Superior temporal gyrus (tissue), 1 donor: ENCODE measurements at regions not wholly inside any gene's neighbourhood (a gene's known extent, or its start where the extent isn't known, plus 50 kb on each side); places are given as distances from the start of the nearest gene placed in this dataset.

Experiments
- DNase-seq: peaks from one replicate; pipeline ENCODE4 v3.0.0-alpha.2; 2016; ENCODE audit errors: extremely low spot score

DNA sequence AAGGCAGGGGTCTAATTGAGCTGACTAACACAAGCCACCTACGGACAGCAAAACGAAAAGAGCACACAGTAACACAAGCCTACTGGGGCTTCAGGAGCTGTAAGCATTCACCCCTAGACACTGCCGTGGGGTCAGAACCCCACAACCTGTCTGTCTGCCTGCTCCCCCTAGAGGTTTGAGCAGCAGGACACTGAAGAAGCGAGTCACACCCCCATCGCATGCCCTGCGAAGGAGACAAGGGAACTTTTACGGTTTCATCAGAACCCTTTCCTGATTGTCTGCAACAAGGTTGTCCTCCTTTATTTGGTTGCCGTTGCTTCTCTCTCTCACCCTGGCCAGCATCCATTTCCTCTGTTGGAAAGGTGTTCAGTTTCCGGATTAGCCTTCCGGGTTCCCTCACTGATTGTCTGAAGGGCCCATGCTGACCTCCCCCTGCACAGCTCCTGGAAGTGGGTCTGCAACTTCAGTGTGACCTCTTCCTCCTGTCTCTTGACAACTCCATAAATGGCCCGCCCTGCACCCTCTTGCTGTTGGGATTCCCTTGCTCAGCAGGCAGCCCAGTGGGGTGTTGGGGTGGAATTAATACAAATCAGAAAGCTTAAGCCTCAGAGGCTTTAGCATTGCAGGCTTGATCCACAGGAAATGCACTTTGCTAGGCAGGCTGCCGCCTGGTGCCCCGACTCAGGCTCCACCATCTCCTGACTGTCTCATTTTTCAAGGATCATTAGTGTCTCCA, 258.9 kb upstream of the TLE4 start:
- DNase-seq: no peak

DNA sequence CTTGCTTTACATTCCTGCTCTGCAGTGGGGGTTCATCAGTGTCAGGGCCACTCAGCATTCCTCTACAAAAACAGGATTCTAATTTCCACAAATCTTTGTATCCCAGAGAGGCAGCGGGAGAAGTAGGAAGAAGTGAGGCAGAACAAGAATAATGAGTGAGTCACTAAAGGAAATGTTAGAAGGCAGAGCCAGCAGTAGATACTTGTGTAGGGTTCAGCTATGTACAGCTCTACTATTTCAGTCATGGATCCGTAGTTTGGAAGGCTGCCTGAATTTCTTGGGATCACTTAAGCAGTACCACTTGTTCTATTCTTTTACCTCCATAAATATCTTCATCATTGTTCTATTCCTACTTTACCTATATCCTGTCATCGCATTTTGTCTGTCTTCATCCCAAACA, 246.3 kb upstream of the TLE4 start:
- DNase-seq: no peak

DNA sequence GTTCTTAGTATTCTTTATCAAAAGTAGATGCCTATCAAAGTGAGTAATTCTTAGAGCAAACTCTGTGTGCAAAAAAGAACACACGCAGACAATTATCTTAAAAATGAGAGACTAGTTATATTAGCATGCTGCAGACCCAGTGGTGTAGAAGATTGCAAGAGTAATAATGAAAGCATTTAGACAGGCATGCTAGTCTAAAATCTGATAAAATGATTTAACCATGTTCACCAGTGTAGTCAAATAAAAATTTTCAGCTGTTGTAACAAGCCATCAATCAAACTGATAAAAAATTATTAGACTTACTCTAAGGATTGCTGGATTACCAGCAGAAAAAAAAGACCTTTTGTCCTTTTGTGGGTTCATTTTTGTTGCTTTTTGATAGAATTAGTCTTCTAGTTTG, 241.9 kb upstream of the TLE4 start:
- DNase-seq: no peak

DNA sequence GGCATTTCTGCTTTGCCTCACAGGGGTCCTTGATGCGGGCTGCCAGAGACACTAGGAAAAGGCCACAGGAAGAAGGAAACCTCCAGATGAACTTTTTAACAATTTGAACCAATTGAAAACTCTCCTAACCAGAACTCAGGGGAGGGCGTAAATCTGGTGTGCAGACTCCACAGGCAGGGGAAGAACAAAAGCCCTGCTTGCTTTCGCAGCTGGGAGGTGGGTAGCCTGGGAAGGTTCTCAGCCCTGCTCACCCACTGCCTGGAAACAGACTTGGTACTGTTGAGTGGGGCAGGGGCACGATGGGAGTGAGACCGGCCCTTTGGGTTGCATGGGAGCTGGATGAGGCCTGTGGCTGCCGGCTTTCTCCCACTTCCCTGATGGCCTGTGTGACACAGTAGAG, 237.8 kb upstream of the TLE4 start:
- DNase-seq: no peak

DNA sequence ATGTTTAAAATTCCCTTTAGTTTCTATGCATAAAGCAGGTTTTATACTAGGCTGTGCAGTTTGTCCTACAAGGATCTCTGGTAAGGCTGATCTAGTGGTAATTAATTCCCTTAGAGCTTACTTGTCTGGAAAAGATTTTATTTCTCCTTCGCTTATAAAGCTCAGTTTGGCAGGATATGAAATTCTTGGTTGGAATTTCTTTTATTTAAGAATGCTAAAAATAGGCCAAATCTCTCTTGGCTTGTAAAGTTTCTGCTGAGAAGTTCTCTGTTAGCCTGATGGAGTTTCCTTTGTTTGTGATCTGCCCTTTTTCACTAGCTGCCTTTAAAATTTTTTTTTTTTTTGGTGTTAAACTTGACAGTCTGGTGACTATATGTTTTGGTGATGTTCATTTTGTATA, 237.1 kb upstream of the TLE4 start:
- no peak for DNase-seq

DNA sequence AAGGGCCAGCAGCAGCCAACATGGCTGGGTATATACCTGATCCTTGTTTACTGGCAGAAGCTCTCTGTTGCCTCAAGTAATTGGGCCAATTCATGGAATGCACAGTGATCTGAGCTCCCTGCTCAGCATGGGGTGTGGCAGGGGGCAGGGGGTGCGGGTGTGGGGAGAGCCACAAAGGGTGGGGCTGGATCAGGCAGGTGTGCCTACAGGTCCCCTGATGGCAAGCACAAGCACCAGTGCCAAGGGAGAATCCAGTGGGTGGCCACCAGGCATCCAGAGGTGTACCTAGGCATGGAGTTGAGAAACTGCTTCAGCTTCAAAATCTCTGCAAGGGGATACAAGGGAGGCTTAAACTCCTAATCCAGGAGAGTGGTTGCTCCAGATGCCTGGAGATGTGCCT, 235.8 kb upstream of the TLE4 start:
- no peak for DNase-seq

DNA sequence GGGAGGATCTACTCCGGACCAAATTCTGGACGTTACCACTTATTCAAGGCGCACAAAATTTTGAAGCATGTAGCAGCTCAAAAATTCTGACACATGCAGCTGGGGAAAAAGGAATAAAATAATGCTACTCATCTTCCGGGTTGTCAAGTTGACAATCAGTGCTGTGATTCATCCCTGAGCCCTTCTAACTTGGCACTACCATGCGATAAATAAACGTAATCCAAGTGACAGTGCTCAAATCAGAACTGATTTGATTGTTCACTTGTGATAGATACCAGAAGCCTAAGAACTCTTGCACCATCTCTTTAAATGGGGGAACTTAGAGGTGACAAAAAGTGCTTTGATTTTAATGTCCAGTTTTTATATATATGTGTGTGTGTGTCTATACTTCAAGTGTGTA, 230.2 kb upstream of the TLE4 start:
- DNase-seq: no peak

DNA sequence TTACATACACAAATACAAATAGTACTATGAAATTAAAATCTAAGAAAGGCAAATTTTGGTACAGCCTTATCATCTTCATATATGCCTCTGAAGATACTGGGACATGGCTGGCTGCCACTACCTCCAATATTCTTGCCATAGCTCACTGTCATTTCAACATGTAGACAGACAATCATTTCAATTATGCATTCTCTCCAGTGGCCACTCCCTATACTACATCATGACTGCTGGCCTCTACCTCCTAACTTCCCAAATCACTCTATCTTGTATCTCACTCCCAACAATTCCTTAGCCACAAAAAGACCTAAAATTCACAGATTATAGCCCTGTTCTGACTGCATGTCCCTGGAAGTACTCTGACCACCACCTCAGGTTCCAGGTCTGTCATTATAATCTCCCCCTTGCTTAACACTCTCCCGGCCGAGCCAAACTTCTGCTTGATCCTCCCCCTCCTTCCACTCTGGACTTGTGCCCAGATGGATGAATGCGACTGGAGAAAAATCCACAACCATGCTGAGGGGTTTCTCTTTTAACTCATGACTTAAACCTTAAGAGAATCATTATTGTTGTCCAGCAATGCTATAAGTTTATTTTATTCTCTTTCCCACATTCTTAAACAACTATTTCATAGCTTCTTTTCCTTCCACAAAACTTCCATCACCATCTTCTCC, 225.3 kb upstream of the TLE4 start:
- DNase-seq: no peak

DNA sequence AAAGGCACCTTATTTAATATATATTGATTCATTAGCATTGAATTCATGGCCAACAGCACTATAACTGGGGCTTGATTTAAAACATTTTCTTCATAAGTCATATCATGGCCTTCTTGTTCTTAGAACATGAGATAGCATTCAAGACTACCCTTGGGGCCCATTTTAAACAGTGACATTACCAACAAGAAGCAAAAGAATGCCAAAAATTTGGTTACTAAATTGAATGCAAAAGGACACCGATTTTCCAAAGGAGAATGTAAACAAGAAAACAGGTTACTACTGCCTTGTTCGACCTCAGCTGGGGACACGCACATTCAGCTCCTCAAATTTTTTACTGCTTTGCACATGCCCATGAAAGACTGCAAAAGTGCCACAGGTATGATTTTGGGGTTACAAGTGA, 219.4 kb upstream of the TLE4 start:
- no peak for DNase-seq

DNA sequence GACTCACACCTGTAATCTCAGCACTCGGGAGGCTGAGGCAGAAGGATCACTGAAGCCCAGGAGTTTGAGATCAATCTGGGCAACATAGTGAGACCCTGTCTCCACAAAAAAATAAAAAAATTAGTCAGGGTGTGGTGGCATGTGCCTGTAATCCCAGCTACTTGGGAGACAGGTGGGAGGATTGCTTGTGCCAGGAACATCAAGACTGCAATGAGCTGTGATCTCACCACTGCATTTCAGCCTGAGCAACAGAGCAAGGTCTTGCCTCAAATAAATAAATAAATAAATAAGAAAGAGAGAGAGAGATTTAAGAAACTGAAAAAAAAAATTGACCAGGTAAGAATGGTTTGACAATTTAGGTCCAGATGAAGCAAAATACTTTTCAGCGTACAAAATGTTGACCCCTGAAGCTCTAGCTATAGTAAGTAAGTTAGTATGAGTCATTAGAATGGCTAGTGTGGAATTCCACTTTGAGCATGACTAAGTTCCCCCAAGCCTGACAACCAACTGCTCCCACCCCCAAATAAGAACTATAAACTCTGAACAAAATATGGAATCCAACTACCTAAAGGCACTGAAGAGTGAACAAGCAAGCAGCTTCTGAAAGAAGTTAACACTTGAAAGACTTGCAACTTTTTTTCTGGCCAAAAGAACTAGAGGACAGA, 217.8 kb upstream of the TLE4 start:
- no peak for DNase-seq

DNA sequence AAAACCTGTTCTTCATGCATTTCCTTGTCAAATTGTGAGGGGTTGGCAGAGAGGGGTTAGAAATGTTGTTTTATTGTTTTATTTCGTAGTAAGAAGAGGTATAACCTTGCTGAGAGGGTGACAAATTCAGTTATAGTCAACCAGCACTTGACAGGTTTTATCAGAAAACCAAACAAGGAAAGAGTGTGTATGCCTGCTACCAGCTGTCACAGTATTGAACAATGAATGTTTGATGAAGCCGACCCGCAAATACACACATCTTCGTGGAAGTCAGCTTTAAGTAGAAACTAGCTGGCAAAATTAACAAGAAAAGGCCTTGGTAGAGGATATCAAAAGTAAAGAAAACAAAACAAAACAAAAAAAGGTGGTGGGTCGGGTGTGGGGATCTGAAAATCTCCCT, 214.6 kb upstream of the TLE4 start:
- DNase-seq: no peak

DNA sequence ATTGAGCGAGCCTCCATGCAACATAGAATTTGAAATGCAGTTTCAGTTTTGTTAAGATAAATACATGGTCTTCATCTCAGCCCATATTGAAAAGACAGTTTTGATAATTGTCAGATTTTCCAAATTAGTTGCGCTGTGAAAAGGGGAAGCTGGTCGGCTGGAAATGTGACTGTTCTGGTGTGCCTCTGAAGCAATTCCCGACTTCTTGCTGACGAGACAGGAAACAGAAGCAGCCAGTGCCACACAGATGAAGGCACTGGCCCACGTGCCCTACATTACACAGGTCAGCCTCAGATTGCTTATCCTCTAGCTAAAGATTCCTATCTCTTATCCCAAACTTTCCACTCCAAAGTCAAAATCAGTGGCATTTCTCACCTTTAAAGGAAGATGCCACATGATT, 214.1 kb upstream of the TLE4 start:
- DNase-seq: no peak

DNA sequence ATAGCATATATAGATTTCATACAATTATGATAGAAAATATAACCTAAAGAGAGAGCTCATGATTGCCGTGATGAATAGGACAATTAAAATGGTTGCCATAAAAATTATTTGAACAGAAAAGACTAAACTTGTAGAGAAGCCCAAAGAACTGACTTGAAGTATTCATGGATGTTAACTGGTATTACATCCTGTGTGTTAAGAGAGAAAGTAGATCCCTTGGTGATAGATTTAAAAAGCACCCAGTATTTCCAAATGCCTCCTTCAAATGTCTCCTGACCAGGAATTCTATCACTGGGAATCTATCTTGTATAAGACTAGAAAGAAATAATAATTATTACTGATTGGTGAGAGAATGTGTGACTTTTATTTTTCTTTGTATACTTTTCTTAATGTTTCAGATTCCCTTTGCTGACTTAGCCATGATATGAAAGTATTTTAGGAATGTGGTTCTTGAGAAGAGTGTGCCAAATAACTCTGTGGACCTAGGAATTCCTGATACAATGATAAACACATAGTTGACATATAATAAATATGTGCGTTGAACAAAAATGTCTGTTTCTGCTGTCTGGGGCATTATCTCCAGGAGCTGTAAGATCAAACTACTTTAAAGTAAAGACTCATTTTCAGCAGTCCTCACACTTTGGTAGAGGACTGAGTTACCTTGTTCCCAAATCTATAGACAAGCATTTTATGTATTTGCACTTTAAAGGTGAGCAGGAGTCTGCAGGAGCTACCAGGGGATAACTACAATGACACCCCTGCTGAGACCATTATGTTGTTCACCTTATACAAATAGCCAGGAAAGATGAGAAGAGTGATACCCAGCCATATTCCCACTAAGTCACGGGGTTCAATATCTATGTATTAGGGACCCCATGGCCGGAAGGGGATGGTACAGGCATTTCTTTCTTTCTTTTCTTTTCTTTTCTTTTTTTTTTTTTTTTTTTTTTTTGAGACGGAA, 211.1 kb upstream of the TLE4 start:
- DNase-seq: no peak

DNA sequence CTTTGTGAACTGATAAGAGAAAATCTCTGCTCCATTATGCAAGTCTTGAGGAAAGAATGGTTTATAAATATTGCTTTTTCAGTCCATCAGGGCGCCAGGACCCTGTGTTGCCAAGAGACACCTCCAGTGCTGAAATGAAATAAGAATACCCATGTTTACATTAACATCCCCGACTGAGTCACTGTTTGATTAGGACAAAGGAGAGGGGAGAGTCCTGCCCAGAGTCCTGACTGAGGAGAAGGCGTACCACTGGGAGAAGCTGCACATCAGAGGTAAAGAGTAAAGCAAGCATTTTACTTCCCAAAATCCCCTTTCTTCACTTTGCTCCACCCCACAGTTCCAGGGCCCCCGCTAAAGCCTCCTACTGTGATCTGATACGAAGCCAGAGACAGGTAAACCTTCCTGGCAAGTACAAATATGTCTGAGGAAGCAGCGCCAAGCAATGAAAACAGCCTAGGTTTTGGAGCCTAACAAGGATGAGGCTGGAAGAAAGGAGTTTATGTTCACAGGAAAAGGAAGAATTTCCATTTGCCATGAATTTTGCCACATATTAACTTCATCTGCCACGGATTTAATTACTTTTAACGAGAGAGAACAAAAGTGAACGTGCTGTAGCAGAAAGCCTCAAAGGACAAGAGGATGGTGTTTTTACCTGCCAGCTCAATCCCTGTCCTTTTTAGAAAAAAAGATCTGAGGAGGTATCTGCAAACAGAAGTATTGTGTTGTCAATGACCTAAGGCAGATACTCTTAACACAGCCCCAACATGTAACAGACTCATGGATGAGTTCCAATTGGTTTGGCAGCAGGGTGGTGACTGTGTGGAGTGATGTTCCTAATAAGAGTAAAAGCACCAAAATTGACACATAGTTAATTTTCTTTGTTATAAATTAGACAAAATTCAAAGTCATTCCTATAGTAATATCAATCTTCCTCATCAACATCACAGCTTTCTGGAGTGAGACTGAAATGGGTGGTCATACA, 209.4 kb upstream of the TLE4 start:
- no peak for DNase-seq

DNA sequence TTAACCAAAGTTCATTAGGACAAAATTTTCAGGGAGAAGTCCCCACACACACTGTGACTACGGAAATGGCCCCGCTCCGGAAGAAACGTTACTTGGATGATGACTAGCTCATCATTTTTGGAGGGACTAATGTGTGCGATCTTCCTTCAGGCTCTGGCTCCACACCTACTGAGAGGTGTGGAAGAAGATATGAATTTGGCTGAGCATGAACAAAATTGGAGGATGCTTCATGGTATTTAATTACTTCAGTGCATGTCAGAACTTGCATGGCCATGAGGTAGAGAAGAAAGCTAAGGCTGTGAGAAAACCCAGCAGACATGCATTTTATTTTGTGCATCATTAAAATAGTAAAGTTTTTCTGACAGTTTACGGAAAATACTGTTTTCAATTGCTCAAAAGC, 202.1 kb upstream of the TLE4 start:
- DNase-seq: no peak

DNA sequence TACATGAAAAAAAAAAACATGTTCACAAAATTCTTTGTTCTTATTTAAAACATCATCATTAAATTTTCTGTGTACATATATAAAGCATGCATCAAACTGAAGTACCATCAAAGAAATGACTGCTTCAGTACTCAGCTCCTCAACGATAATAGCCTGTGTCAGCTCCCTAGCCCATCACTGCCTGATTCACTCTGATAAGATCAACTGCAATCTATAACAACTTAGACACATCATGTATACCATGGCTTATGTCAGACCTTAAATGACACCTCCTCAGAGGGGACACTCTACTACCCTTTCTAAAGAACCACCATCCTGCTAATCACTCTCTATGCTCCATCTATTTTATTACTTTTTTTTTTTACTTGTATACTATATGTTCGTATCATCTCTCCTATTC, 200.5 kb upstream of the TLE4 start:
- DNase-seq: no peak

DNA sequence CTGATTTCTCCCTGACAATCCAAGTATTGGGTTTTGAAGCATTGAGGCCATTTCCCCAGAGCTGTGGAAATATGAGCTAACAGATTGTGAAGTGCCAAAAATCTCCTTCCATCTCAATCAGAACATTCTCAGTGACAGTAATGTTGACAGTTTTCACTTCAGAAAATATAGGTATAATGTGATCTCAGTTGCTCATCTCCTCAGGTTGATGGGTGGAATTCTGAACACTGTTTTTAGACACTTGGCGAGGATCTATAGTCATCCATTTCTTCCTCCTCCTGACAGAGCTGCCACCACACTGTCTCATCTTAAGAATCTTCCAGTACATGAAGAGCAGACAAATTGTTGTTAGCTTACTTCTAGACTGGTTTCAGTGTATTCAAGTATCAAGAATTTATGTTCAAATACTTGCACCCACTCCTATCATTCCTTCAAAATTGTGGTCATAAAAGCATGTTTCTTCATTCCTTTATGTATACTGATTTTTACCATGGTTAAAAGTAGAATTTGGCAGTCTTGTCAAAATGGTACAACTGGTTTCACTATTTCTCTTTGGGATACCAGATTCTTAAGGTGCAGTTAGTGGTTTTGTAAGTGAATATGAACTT, 199.7 kb upstream of the TLE4 start:
- DNase-seq: no peak

DNA sequence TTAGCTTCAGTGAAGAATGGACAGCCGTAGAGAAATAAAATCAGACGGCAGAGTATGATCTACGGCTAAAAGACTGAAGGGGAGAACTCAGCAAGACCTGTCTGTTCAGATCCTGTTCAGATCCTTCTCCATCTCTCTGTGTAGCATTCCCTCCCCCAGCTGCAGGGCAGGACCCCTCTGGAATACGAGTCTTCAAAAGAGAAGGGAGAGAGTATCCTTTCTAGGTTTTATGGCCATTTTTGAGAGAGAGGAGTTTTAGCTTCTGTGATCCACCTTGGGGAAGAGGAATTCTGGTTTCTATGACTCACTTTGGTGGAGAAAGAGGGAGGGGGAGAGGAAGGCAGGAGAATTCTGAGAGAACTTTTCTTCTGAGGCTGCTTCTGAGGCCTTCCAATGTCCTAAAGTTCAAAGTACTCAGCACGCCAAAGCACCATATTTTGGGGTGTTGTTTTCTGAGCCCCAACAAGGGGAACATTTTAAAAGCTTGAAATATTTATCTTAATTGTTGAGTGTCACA, 194.4 kb upstream of the TLE4 start:
- no peak for DNase-seq

DNA sequence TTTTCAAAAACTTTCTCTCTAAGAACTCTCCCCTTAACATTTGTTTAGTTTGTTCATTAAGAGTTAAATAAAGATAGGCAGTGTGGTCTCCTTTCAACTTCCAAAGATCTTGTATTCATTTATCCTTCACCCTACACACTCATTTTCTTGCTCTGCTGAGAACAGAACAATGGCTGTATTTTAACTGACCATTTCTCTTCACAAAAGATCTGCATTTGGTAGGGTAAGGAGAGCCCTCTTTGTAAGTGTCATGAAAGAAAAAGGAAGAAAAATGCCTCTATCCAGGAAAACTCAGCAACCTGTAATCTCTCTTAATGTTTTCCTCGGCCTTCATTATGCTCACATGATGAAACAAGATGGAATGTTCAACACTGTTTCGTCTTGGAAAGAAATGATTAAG, 193.7 kb upstream of the TLE4 start:
- no peak for DNase-seq

DNA sequence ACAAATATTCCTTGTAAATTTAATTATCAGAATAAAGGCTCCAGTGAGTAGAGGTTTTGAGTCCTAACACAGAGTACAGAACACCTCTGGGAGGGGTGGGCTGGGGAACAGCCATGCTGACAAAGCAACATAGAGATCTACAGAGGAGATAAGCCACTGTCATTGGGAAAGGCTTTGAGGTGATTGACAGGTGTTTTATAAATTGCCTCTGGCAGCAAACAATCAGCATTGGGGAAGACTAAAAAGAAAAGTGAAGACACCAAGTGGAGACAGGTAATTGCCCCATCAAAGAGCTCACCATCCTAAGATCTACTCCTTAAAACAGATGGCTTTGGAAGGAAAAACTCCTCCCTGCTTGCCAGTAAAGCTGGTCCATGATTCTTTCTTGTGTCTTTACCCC, 189.7 kb upstream of the TLE4 start:
- DNase-seq: no peak
